ENCODE measurements at regions not wholly inside any gene's neighbourhood (a gene's known extent, or its start where the extent isn't known, plus 50 kb on each side); places are given as distances from the start of the nearest gene placed in this dataset.

DNA sequence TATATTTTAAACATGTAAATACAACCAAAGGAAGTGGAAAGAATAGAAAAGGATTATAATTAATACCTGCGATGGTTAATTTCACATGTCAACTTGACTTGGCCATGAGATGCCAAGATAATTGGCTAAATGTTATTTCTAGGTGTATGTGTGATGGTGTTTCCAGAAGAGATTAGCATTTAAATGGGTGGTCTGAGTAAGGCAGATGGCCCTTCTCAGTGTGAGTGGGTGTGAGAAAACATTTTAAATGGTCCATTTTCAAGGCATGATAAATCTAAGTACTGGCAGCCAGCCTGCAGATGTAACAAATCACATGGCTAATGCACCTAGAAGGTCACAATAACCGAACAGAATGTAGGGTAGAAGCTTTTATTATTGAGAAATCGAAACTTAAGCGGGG lies 99.6 kb upstream of the CDH7 start:
- Histone ChIP-seq H4K20me1 (ENCODE audit: control insufficient read depth, extremely low read depth, insufficient read depth, low read length) (no peaks in the 10 kb centered on the region), H3K9ac (ENCODE audit: control insufficient read depth, extremely low read depth, insufficient read depth, low read length) (no peak overlapping the region), H3K36me3 (ENCODE audit: control insufficient read depth in 2 of 2, extremely low read depth in 1 of 2, insufficient read depth in 2 of 2, low read length in 2 of 2) (no peaks in the 10 kb centered on the region), H3K9me1 (ENCODE audit: control insufficient read depth, extremely low read depth, insufficient read depth, low read length) (no peaks in the 10 kb centered on the region), H3K27ac (ENCODE audit: control insufficient read depth, insufficient read depth, low read length) (no peak overlapping the region), H3K9me3 (ENCODE audit: control insufficient read depth, low read depth, low read length) (no peaks in the 10 kb centered on the region), H3K27me3 (ENCODE audit: control insufficient read depth, extremely low read depth, insufficient read depth, low read length) (no peaks in the 10 kb centered on the region), H2AFZ (ENCODE audit: control insufficient read depth, low read length) (no peak overlapping the region), H3K4me1 (ENCODE audit: control insufficient read depth, extremely low read depth, insufficient read depth, low read length) (no peaks in the 10 kb centered on the region), H3K4me2 (ENCODE audit: control insufficient read depth, extremely low read depth, insufficient read depth, low read depth, low read length) (no peak overlapping the region), H3K79me2 (ENCODE audit: control insufficient read depth, insufficient read depth, low read length) (no peaks in the 10 kb centered on the region), H3K4me3 (ENCODE audit: control insufficient read depth in 2 of 3, extremely low read depth in 1 of 3, insufficient read depth in 2 of 3, low read depth in 1 of 3, low read length in 3 of 3) (no peak overlapping the region)
- DNase-seq (ENCODE audit: low read depth, low spot score) = no peak
- TF ChIP-seq EZH2 (IDR thresholded peaks at IDR 0.05; ENCODE audit: low read length) = no peak
- TF ChIP-seq, protein P1, sequence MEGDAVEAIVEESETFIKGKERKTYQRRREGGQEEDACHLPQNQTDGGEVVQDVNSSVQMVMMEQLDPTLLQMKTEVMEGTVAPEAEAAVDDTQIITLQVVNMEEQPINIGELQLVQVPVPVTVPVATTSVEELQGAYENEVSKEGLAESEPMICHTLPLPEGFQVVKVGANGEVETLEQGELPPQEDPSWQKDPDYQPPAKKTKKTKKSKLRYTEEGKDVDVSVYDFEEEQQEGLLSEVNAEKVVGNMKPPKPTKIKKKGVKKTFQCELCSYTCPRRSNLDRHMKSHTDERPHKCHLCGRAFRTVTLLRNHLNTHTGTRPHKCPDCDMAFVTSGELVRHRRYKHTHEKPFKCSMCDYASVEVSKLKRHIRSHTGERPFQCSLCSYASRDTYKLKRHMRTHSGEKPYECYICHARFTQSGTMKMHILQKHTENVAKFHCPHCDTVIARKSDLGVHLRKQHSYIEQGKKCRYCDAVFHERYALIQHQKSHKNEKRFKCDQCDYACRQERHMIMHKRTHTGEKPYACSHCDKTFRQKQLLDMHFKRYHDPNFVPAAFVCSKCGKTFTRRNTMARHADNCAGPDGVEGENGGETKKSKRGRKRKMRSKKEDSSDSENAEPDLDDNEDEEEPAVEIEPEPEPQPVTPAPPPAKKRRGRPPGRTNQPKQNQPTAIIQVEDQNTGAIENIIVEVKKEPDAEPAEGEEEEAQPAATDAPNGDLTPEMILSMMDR (optimal IDR thresholded peaks at IDR 0.05 in 1 of 3, IDR thresholded peaks at IDR 0.05 in 1 of 3, conservative IDR thresholded peaks at IDR 0.05 in 1 of 3; ENCODE audit: extremely low read depth in 1 of 3, insufficient read depth in 2 of 3, low read length in 3 of 3) = no peak
- FAIRE-seq = no peak
- dilution Hi-C loops (cut with MboI; ENCODE audit: extremely low pct_ligation_motif_present, low sequenced_read_pairs) = no loop called here

DNA sequence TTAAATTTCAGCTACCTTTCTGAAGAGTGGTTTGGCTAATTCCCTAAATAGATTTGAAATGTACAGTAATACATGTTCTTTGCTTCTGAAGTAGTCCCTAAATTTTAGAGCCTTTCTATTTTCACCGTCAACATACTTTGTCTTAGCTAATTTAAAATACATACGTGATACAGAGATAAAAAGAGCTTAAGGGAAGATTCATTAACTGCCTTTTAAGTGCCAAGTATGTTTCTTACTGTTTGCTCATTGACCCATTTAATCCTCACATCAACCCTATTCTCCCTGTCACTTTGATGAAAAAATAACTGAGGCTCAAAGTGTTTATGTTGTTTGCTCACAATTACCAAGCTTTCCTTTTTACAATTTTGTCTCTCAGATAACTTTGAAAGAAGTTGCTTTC lies 118.6 kb upstream of the CDH7 start:
- FAIRE-seq (no peak), DNase-seq (ENCODE audit: low read depth, low spot score) (no peak)
- Histone ChIP-seq H3K4me3 (ENCODE audit: control insufficient read depth in 2 of 3, extremely low read depth in 1 of 3, insufficient read depth in 2 of 3, low read depth in 1 of 3, low read length in 3 of 3) (no peak overlapping the region), H3K79me2 (ENCODE audit: control insufficient read depth, insufficient read depth, low read length) (no peaks in the 10 kb centered on the region), H3K27me3 (ENCODE audit: control insufficient read depth, extremely low read depth, insufficient read depth, low read length) (no peaks in the 10 kb centered on the region), H3K36me3 (ENCODE audit: control insufficient read depth in 2 of 2, extremely low read depth in 1 of 2, insufficient read depth in 2 of 2, low read length in 2 of 2) (no peaks in the 10 kb centered on the region), H3K4me1 (ENCODE audit: control insufficient read depth, extremely low read depth, insufficient read depth, low read length) (no peaks in the 10 kb centered on the region), H3K27ac (ENCODE audit: control insufficient read depth, insufficient read depth, low read length) (no peak overlapping the region), H3K9ac (ENCODE audit: control insufficient read depth, extremely low read depth, insufficient read depth, low read length) (no peak overlapping the region), H3K4me2 (ENCODE audit: control insufficient read depth, extremely low read depth, insufficient read depth, low read depth, low read length) (no peak overlapping the region), H4K20me1 (ENCODE audit: control insufficient read depth, extremely low read depth, insufficient read depth, low read length) (no peaks in the 10 kb centered on the region), H3K9me3 (ENCODE audit: control insufficient read depth, low read depth, low read length) (no peaks in the 10 kb centered on the region), H3K9me1 (ENCODE audit: control insufficient read depth, extremely low read depth, insufficient read depth, low read length) (no peaks in the 10 kb centered on the region), H2AFZ (ENCODE audit: control insufficient read depth, low read length) (no peak overlapping the region)
- TF ChIP-seq, protein P1 (optimal IDR thresholded peaks at IDR 0.05 in 1 of 3, IDR thresholded peaks at IDR 0.05 in 1 of 3, conservative IDR thresholded peaks at IDR 0.05 in 1 of 3; ENCODE audit: extremely low read depth in 1 of 3, insufficient read depth in 2 of 3, low read length in 3 of 3) = no peak
- TF ChIP-seq EZH2 (IDR thresholded peaks at IDR 0.05; ENCODE audit: low read length) = no peak
- dilution Hi-C loops (cut with MboI; ENCODE audit: extremely low pct_ligation_motif_present, low sequenced_read_pairs) = no loop called here

All from keratinocyte (primary cell).